MCF 10A (cell line): ENCODE measurements at regions not wholly inside any gene's neighbourhood (a gene's known extent, or its start where the extent isn't known, plus 50 kb on each side); places are given as distances from the start of the nearest gene placed in this dataset.

Experiments
- BruUV-seq: library from RNA; stranded (reverse); fragments of 400-500 nt; replicated peaks from 2 replicates; lab custom pipeline; 2021; lab: Mats Ljungman, UMichigan
- CTCF ChIA-PET: fragments of 300-600 bp; sonication (Branson Sonifier 250); formaldehyde crosslinking; extraction: SDS; loops from one replicate; lab custom pipeline; 2021; ENCODE audit warnings: antibody characterized with exemption, inconsistent platforms; lab: Yijun Ruan, JAX
- POLR2A ChIA-PET: fragments of 300-600, 350-650 bp; sonication (Branson Sonifier 250); formaldehyde crosslinking; extraction: SDS; loops from one replicate; lab custom pipeline; 2020; ENCODE audit warnings: antibody characterized with exemption, inconsistent platforms; lab: Yijun Ruan, JAX
- DNase-seq: peaks from one replicate; pipeline ENCODE4 v3.0.0-alpha.2; 2018; ENCODE audit not compliant: unreplicated experiment
- H3K27ac Mint-ChIP-seq: one replicate; pipeline ENCODE4 v1.8.0; 2022; ENCODE audit warnings: mild to moderate bottlenecking, low read depth, mixed read lengths; ENCODE audit not compliant: unreplicated experiment
- H3K27me3 Mint-ChIP-seq: one replicate; pipeline ENCODE4 v1.8.0; 2022; ENCODE audit warnings: mixed read lengths; ENCODE audit not compliant: insufficient read depth, unreplicated experiment
- H3K36me3 Mint-ChIP-seq: one replicate; pipeline ENCODE4 v1.8.0; 2022; ENCODE audit warnings: mild to moderate bottlenecking, moderate library complexity, mixed read lengths; ENCODE audit not compliant: insufficient read depth, unreplicated experiment
- H3K4me1 Mint-ChIP-seq: one replicate; pipeline ENCODE4 v1.8.0; 2022; ENCODE audit warnings: mixed read lengths; ENCODE audit not compliant: insufficient read depth, unreplicated experiment
- H3K4me3 Mint-ChIP-seq: one replicate; pipeline ENCODE4 v1.8.0; 2022; ENCODE audit warnings: mild to moderate bottlenecking, moderate library complexity, mixed read lengths; ENCODE audit not compliant: unreplicated experiment
- H3K9me3 Mint-ChIP-seq: one replicate; pipeline ENCODE4 v1.8.0; 2022; ENCODE audit warnings: mixed read lengths; ENCODE audit not compliant: unreplicated experiment
- intact Hi-C: fragments of 100-400 bp; cut with micrococcal nuclease; formaldehyde crosslinking; loops from 2 replicates; pipeline ENCODE4 v1.14.1; 2022
- TF ChIP-seq, protein P1 (sequence below): fragments of 200-600 bp; IDR thresholded peaks from one replicate; pipeline ENCODE4 v1.8.0; 2022; ENCODE audit warnings: antibody characterized with exemption, mild to moderate bottlenecking; ENCODE audit not compliant: unreplicated experiment

DNA sequence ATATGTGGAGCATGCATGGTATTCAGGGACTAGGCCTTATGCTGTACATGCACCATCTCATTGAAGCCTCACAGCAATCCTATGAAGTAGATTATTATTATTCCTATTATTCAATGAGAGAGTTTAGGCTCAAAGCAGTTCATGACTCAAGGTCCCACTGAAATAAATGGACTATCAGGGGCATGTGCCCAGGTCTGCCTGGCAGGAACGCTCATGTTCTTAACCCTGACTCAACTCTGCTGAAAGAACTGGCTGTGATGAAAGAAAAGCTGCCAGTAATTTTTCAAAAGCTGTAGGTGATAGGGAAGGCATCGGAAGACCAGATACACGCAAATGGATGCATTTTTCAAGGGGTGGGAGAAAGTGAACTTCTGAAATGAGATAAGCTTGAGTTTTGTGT, 243.4 kb downstream of the PTTG2 start:
- POLR2A ChIA-PET = no interaction called here
- TF ChIP-seq, protein P1, sequence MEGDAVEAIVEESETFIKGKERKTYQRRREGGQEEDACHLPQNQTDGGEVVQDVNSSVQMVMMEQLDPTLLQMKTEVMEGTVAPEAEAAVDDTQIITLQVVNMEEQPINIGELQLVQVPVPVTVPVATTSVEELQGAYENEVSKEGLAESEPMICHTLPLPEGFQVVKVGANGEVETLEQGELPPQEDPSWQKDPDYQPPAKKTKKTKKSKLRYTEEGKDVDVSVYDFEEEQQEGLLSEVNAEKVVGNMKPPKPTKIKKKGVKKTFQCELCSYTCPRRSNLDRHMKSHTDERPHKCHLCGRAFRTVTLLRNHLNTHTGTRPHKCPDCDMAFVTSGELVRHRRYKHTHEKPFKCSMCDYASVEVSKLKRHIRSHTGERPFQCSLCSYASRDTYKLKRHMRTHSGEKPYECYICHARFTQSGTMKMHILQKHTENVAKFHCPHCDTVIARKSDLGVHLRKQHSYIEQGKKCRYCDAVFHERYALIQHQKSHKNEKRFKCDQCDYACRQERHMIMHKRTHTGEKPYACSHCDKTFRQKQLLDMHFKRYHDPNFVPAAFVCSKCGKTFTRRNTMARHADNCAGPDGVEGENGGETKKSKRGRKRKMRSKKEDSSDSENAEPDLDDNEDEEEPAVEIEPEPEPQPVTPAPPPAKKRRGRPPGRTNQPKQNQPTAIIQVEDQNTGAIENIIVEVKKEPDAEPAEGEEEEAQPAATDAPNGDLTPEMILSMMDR = no peak
- H3K4me3 Mint-ChIP-seq = no peak overlapping the region
- no peak for DNase-seq
- H3K9me3 Mint-ChIP-seq = peaks cover 10% of the 10 kb centered on the region
- intact Hi-C loops = no loop called here
- no peaks in the 10 kb centered on the region for H3K27me3 Mint-ChIP-seq
- H3K27ac Mint-ChIP-seq = no peak overlapping the region
- H3K4me1 Mint-ChIP-seq = no peaks in the 10 kb centered on the region
- no peaks in the 10 kb centered on the region for H3K36me3 Mint-ChIP-seq
- no TSS peak for BruUV-seq
- CTCF ChIA-PET = interaction anchor here (1.5 kb wide), 1 partner anchor 24 kb away, joined by 4 read pairs; no protein-coding TSS in a partner anchor

DNA sequence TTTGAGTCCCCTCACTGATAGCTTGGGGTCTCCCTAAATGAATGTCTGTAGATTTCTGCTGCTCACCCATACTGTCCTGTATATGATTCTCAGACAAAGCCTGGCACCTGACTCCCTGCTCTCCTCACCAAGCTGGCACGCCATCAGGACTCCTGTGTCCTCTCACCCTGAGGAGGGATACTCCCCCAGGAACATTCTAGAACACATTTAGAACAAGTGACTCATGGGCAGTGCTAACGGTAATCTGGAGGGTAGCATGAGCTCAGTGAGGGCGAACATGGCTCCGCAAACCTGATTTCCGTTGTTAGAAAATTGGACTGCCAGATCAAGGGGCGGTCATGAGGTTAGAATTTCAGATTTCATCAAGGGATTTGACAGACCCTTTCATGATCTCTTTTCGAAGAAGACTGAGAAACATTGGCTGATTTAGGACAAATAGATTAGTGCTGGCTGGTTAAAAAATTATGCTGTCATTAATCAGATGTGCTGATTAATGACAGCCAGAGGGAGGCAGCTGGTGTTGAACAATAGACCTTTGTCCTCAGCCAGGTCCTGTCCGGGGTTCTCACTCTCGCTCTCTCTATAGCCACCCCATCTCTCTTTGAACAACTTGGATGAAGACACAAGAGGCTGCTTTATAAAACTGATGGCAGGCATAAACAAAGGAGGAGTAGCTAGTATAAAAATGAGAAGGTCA, 244.3 kb downstream of the PTTG2 start:
- Mint-ChIP-seq H3K4me1 (no peaks in the 10 kb centered on the region), H3K36me3 (no peaks in the 10 kb centered on the region), H3K4me3 (no peak overlapping the region), H3K9me3 (peaks cover 10% of the 10 kb centered on the region), H3K27me3 (no peaks in the 10 kb centered on the region), H3K27ac (no peak overlapping the region)
- no peak for DNase-seq
- TF ChIP-seq, protein P1 = no peak
- ChIA-PET CTCF (interaction anchor here (0.6 to 0.7 kb wide), 3 partner anchors 68 to 1706 kb away, joined by 3 to 4 read pairs (median 3); no protein-coding TSS in a partner anchor), POLR2A (no interaction called here)
- BruUV-seq = no TSS peak
- intact Hi-C loops = no loop called here

DNA sequence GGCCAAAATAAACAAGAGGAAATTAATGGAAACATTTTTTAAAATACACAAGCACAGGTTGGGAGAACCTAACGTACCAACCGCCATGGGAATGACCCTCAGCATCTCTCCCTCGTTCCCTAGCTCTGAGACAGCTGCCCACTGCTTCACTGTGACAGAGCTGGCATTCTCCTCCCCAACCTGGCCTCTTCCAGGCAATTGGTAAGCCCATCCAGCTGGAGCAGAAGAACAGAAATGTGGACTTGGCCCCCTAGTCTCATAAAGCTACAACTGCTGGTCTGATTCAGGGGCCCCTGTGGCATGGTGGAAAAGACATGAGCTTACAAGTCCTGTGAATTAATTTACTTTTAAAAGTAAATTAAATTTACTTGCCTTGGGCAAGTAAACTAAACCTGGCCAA, 245.1 kb downstream of the PTTG2 start:
- BruUV-seq = no TSS peak
- Mint-ChIP-seq H3K4me1 (no peaks in the 10 kb centered on the region), H3K27ac (no peak overlapping the region), H3K4me3 (no peak overlapping the region), H3K36me3 (no peaks in the 10 kb centered on the region), H3K27me3 (no peaks in the 10 kb centered on the region), H3K9me3 (peaks cover 10% of the 10 kb centered on the region)
- DNase-seq = no peak
- CTCF ChIA-PET = interaction anchor here (0.6 to 0.7 kb wide), 2 partner anchors 524 to 1707 kb away, joined by 3 to 4 read pairs; no protein-coding TSS in a partner anchor
- TF ChIP-seq, protein P1 = no peak
- intact Hi-C loops = no loop called here
- POLR2A ChIA-PET = no interaction called here

DNA sequence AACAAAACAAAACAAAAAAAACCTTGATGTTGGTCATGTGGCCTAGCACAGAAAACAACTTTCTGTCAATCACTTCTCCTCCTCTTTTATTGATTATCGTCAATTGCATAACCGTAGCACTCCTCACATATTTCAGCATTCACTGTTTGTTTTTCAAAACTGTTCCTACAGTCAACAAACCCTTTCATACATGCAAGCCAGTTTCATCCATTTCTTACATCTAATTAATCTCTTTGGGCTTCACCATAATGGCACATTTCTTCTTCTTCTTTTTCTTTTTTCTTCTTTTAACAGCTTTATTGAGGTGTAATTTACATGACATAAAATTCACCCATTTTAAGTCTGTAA, 246.9 kb downstream of the PTTG2 start:
- Mint-ChIP-seq H3K27ac (no peak overlapping the region), H3K4me1 (peaks cover 8% of the 10 kb centered on the region), H3K27me3 (no peaks in the 10 kb centered on the region), H3K9me3 (peaks cover 10% of the 10 kb centered on the region), H3K36me3 (no peaks in the 10 kb centered on the region), H3K4me3 (no peak overlapping the region)
- no TSS peak for BruUV-seq
- TF ChIP-seq, protein P1 = no peak
- no peak for DNase-seq
- POLR2A ChIA-PET = no interaction called here
- CTCF ChIA-PET = no interaction called here
- intact Hi-C loops = no loop called here
